ENCODE measurements at regions not wholly inside any gene's neighbourhood (a gene's known extent, or its start where the extent isn't known, plus 50 kb on each side); places are given as distances from the start of the nearest gene placed in this dataset.
A peak's percentile ranks its signal among the peaks of the same experiment; 100 is the strongest.

- no peak for DNase-seq (ENCODE audit: extremely low read depth, low read depth)
- no peak for TF ChIP-seq CTCF (IDR thresholded peaks at IDR 0.05; ENCODE audit: low read depth, low read length)
Measured at GRCh38 chr10:3528271-3528670, 256.7 kb downstream of the KLF6 start.

GRCh38 chr10:3527869-3528268, 257.1 kb downstream of the KLF6 start:
- TF ChIP-seq CTCF (IDR thresholded peaks at IDR 0.05; ENCODE audit: low read depth, low read length) = no peak

GRCh38 chr10:3526727-3527501, 258.1 kb downstream of the KLF6 start:
- peak; percentile 63 for DNase-seq (ENCODE audit: extremely low read depth, low read depth)
- no peak for TF ChIP-seq CTCF (IDR thresholded peaks at IDR 0.05; ENCODE audit: low read depth, low read length)

More at GRCh38 chr10:3527869-3528268, 257.1 kb downstream of the KLF6 start:
- DNase-seq (ENCODE audit: extremely low read depth, low read depth) = peak; percentile 54

GRCh38 chr10:3525832-3526449, 259.1 kb downstream of the KLF6 start:
- DNase-seq (ENCODE audit: extremely low read depth, low read depth) = peak; percentile 88
- no peak for TF ChIP-seq CTCF (IDR thresholded peaks at IDR 0.05; ENCODE audit: low read depth, low read length)

- peak; percentile 19 for TF ChIP-seq CTCF (IDR thresholded peaks at IDR 0.05; ENCODE audit: low read depth, low read length)
- no peak for DNase-seq (ENCODE audit: extremely low read depth, low read depth)
Measured at GRCh38 chr10:3524086-3524960, 260.7 kb downstream of the KLF6 start.

- no peak for DNase-seq (ENCODE audit: extremely low read depth, low read depth)
- no peak for TF ChIP-seq CTCF (IDR thresholded peaks at IDR 0.05; ENCODE audit: low read depth, low read length)
Measured at GRCh38 chr10:3523309-3524050, 261.5 kb downstream of the KLF6 start.
